ENCODE measurements at regions not wholly inside any gene's neighbourhood (a gene's known extent, or its start where the extent isn't known, plus 50 kb on each side); places are given as distances from the start of the nearest gene placed in this dataset.

DNA sequence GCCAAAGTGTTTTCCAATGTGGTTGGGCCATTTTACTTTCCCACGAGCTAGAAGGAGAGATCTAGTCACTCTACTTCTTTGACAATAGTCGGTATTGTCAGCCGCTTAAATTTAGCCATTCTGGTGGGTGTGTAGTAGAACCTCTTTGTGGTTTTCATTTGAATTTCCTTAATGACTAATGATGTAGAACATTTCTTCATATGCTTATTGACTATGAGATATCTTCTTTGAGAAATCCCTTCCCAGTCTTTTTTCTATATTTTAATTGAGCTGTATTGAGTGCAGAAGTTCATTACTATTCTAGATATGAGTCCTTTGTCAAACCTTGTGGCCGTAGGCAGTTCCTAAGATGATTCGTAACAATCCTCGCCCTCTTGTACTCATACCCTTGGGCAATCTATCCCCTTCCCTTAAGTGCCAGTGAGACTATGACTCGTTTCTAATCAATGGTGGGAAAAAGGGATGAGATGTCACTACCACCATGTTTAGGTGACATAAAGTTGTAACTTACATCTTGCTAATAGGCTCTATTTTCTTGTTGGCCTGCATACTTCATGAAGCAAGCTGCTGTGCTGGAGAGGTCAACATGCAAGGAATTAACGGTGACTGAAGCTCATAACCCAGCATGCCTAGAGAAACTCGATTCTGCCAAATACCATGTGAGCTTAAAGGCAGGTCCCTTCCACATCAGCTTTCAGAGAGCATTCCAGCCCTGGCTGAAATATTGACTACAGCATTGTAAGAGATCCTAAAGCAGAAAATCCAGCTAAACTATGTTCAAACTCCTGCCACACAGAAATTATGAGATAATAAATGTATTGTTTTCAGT lies 817.9 kb upstream of the SOX9 start:
- Histone ChIP-seq H3K36me3 (no peaks in the 10 kb centered on the region), H3K27ac (no peak overlapping the region), H3K4me1 (no peaks in the 10 kb centered on the region), H3K4me3 (no peak overlapping the region), H3K27me3 (no peaks in the 10 kb centered on the region), H3K9me3 (no peaks in the 10 kb centered on the region)
- TF ChIP-seq, protein P1, sequence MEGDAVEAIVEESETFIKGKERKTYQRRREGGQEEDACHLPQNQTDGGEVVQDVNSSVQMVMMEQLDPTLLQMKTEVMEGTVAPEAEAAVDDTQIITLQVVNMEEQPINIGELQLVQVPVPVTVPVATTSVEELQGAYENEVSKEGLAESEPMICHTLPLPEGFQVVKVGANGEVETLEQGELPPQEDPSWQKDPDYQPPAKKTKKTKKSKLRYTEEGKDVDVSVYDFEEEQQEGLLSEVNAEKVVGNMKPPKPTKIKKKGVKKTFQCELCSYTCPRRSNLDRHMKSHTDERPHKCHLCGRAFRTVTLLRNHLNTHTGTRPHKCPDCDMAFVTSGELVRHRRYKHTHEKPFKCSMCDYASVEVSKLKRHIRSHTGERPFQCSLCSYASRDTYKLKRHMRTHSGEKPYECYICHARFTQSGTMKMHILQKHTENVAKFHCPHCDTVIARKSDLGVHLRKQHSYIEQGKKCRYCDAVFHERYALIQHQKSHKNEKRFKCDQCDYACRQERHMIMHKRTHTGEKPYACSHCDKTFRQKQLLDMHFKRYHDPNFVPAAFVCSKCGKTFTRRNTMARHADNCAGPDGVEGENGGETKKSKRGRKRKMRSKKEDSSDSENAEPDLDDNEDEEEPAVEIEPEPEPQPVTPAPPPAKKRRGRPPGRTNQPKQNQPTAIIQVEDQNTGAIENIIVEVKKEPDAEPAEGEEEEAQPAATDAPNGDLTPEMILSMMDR (IDR thresholded peaks at IDR 0.05): no peak
- no peak for TF ChIP-seq POLR2A (IDR thresholded peaks at IDR 0.05)
- intact Hi-C loops (cut with DNase I; ENCODE audit: low total_unique reads): no loop called here
- DNase-seq: no peak

DNA sequence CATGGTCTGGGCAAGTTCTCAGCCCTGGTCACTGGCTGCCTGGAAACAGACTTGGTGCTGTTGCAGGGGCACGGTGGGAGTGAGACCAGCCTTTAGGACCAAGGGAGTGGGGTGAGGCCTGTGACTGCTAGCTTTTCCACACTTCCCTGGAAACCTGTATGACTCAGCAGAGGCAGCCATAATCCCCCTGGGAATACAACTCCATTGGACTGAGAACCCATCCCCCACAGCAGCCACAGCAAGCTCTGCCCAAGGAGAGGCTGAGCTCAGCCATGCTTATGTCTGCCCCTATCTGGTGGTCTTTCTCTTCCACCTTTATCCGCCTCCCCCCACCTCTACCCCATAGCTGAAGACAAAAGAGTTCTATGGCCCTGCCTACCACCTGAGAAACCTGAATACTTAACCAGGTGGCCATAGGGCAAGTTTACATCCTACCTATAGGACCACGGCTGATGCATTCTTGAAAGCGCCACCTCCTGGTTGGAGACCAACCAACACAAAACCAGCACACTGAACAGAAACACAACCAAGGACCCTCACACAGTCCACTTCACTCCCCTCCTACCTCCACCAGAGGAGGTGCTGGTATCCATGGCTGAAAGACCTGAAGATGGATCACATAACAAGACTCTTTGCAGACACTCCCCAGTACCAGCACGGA lies 816.2 kb upstream of the SOX9 start:
- no peaks in the 10 kb centered on the region for H3K9me3 ChIP-seq
- H3K27ac ChIP-seq: no peak overlapping the region
- DNase-seq: no peak
- no peak overlapping the region for H3K4me3 ChIP-seq
- no peaks in the 10 kb centered on the region for H3K36me3 ChIP-seq
- intact Hi-C loops (cut with DNase I; ENCODE audit: low total_unique reads): no loop called here
- H3K4me1 ChIP-seq: no peaks in the 10 kb centered on the region
- TF ChIP-seq, protein P1 (IDR thresholded peaks at IDR 0.05): no peak
- no peak for TF ChIP-seq POLR2A (IDR thresholded peaks at IDR 0.05)
- no peaks in the 10 kb centered on the region for H3K27me3 ChIP-seq

DNA sequence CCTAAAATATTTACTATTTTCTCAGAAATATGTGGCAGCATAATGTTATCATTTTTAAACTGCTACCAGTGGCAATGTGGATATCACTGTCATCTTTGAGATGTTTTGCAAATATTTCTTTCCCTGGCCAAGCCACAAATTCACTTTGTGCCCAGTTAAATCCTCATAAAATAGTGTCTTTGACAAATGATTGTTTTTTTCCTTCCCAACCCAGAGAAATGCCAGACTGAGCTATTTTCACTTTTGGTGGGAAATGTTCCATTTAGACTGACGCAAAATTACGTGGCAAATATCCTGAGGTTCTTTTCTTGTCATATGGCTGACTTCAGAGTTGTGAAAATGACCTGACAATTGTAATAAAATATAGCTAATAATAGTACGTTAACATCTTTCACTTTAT lies 807.0 kb upstream of the SOX9 start:
- Histone ChIP-seq H3K27me3 (no peaks in the 10 kb centered on the region), H3K4me3 (no peak overlapping the region), H3K27ac (no peak overlapping the region), H3K36me3 (no peaks in the 10 kb centered on the region), H3K9me3 (no peaks in the 10 kb centered on the region), H3K4me1 (no peaks in the 10 kb centered on the region)
- DNase-seq: no peak
- intact Hi-C loops (cut with DNase I; ENCODE audit: low total_unique reads): no loop called here
- TF ChIP-seq, protein P1 (IDR thresholded peaks at IDR 0.05): no peak
- no peak for TF ChIP-seq POLR2A (IDR thresholded peaks at IDR 0.05)

DNA sequence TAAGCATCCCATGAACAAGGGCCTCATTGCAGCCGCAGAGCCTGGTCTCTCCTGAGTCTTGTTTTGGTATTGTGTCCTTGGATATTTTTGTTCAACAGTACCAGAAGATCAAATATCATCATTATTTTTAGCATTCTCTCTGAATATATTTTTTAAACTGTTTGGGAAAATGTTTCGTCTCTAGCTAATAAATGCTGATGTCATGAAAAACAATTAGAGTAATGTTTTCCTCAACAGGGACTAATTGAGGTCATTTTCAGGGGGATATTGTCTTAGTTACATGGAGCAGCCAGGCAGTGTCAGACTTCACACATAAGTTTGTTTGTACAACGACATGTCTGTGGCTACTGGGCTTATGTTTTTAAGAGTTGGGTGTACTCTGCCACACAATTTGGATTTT lies 805.3 kb upstream of the SOX9 start:
- Histone ChIP-seq H3K27ac (no peak overlapping the region), H3K9me3 (no peaks in the 10 kb centered on the region), H3K36me3 (no peaks in the 10 kb centered on the region), H3K4me1 (no peaks in the 10 kb centered on the region), H3K4me3 (no peak overlapping the region), H3K27me3 (no peaks in the 10 kb centered on the region)
- intact Hi-C loops (cut with DNase I; ENCODE audit: low total_unique reads): no loop called here
- DNase-seq: no peak
- no peak for TF ChIP-seq POLR2A (IDR thresholded peaks at IDR 0.05)
- TF ChIP-seq, protein P1 (IDR thresholded peaks at IDR 0.05): no peak

DNA sequence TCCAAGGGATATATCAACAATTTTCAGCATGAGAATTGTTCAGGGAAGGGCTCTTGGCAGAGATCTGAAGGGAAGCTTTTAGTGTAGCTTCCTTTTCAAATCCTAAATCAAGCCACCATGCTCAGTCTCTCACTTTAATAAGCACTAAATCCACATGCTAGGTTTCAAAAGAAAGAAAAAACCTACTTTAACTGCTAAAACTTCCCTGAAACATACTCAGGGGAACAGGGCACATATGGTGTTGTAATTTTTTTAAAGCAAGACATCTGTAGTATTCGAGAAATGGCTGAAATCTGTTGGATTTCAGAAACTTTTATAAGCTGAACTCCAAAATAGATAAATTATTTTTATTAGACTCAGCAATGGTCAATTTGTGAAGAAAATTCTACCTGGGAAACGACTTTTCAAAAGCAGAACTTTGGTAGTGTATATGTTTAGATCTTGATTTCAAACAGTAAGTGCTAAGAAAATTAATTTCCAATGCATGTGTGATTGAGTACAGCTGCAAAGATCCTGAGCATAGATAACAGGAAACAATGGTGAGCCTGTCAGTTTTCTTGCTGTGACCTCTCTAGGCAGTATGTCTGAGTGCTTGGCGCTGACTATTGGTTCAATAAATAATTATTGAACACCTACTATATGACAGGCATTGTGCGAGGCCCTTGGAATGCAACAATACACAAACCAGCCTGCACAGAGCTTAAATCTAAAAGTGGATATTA lies 804.5 kb upstream of the SOX9 start:
- Histone ChIP-seq H3K4me1 (no peaks in the 10 kb centered on the region), H3K27me3 (no peaks in the 10 kb centered on the region), H3K36me3 (no peaks in the 10 kb centered on the region), H3K27ac (no peak overlapping the region), H3K4me3 (no peak overlapping the region), H3K9me3 (no peaks in the 10 kb centered on the region)
- DNase-seq: no peak
- intact Hi-C loops (cut with DNase I; ENCODE audit: low total_unique reads): no loop called here
- TF ChIP-seq, protein P1 (IDR thresholded peaks at IDR 0.05): no peak
- TF ChIP-seq POLR2A (IDR thresholded peaks at IDR 0.05): no peak

All from uterus (tissue), 3 donors.